ENCODE measurements at regions not wholly inside any gene's neighbourhood (a gene's known extent, or its start where the extent isn't known, plus 50 kb on each side); places are given as distances from the start of the nearest gene placed in this dataset.
"Not testable (repeated sequence)": the region's sequence is repeated elsewhere in the genome, so short reads cannot be mapped to it uniquely, and the experiment has no call there.

- TF ChIP-seq CTCF, EZH2phosphoT487 (IDR thresholded peaks at IDR 0.05; ENCODE audit: low read length): not testable (repeated sequence)
These were observed 271.1 kb upstream of the PRKD1 start for GRCh38 chr14:30198720-30199119.
